ENCODE measurements at regions not wholly inside any gene's neighbourhood (a gene's known extent, or its start where the extent isn't known, plus 50 kb on each side); places are given as distances from the start of the nearest gene placed in this dataset.

DNA sequence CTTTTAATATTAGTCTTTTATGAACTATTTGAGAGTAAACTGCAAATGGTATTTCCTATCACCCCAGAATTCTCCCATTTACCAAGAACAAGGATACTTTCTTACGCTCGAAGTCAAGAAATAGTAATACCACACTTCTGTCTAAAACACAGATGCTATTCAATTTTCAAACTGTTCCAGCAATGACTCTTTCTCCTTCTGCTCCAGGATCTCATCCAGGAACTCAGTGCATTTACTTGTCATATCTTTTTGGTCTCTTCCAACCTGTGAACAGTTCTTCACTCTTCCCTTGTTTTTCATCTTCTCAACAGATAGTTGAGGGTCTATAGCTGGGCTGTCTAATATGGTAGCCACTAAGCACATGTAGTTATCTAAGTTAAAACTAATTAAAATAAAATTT, 87.1 kb upstream of the GAP43 start:
- no peak for DNase-seq

DNA sequence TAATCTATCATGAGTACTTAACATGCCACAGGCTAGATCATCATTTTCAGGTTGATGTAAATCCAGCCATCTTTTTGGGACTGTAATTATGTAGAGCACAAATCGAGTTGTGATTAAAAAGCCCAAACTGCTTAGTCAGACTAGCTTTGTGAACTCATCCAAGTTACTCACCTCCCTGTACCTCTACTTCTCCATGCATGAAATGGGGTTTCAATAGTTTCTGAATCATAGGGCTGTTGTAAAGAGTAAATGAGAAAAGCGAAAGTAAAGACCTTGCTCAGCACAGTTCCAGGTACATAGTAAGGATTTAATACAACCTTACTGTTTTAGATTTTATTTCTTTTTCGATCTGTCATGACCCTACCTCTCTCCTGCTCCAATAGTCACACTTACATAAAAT, 85.6 kb upstream of the GAP43 start:
- no peak for DNase-seq

DNA sequence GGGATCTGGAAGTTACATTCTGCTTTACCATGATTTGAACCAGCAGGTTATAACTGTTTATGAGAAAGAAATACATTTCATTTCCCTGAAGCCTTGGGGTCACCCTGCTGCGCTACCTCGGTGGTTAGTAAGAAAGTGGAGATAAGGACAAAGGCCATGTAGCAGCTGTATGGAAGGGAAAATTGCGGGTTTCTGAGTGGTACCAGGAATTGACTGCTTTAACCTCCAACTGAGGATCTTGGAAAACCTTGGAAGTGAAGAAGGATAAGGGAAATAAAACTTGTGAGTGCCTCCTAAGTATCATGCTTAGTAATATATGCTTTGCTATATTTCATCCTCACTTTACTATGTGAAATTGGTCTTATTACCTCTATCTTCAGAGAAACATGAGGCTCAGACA, 76.1 kb upstream of the GAP43 start:
- no peak for DNase-seq

DNA sequence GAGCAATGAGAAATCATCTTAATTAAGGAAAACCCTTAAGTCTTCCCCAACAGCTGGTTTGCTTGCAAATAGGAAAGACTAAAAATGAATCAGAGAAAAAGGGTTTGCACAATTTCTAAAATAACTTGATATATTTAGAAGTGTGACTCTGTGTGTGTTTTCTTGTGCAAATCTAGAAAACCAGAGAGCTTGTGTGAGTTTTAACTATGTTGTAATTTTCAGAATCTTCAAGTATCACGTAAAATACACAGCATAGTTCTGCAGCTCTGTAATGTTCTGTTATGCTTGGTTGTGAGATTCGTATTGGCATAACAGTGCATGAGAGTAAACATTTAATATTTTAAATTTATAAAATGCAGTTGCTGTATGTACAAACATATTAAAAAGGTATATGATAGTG, 74.7 kb upstream of the GAP43 start:
- no peak for DNase-seq

DNA sequence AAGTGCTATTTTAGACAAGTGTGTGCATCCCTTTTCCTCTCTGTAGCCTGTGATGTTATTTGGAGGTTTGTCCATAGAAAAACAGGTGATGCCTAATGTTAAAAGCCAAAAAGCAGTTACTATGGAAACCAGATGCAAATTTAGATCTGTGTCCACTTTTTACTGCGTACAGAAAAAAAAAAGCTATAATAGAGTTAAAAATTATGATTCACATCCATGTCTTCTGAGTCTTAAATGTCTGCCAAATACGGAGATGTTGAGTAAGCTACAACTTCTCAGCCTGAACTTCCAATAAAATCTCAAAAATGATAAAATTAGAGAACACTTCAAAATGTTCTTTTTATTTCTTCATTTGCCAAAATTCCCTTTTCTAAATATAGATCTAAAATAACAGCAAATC, 74.2 kb upstream of the GAP43 start:
- DNase-seq = no peak

DNA sequence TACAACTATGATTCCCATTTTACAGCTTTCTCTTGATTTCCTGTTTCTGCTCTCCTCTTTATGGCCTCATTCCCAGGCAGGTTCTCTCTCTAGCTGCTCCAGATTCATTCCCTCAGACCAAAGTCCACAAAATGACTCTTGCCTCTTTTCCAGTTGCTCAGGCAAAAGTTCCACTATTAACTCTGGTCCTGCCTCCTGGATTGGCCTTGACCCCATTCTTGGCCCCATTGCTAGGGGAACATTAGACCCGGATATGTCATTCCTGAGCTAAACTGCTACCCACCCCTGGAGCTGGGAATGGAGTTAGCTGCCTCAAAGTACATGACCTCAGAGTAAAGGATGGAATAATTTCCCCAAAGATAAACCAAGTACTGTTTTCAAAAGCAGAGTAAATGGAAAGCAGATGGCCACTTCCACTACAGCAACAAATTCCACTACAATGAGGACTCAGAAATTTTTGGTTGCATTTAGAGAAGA, 73.0 kb upstream of the GAP43 start:
- no peak for DNase-seq

DNA sequence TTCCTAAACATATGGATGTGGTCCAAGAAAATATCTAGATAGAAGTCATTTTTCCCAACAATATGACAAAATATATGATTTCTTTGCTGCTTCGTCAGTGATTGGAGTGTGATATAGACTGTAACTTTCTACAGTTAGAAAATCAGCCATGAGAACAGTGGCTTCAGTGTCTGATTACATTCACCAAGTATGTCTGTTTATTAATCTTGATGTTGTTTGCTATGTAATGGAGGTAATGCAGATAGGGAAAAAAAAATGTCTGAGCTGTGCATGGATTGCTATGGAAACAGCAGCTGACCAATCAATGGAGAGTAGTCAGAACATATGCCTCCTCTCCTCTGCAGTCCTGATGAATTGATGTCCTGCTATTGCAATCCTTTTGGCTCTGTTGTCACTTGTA, 72.3 kb upstream of the GAP43 start:
- DNase-seq = no peak

DNA sequence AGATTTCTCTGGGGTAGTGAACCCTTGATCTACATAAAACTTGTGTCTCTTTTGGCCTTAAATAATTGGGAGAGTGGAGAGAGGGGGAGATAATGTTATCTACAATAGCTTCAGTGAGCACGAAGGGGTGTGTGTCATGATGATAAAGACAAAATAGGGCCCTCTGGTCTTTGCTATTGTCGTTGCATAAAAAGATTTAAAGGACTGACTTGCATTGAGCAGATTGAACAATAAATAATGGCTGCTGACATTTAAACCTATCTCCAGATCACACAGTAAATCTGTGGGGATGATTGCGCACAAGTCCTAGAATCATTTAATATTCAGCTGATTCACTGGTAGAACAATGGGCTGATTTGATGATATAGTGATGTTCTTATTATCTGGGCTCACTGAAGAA, 71.3 kb upstream of the GAP43 start:
- DNase-seq = no peak

DNA sequence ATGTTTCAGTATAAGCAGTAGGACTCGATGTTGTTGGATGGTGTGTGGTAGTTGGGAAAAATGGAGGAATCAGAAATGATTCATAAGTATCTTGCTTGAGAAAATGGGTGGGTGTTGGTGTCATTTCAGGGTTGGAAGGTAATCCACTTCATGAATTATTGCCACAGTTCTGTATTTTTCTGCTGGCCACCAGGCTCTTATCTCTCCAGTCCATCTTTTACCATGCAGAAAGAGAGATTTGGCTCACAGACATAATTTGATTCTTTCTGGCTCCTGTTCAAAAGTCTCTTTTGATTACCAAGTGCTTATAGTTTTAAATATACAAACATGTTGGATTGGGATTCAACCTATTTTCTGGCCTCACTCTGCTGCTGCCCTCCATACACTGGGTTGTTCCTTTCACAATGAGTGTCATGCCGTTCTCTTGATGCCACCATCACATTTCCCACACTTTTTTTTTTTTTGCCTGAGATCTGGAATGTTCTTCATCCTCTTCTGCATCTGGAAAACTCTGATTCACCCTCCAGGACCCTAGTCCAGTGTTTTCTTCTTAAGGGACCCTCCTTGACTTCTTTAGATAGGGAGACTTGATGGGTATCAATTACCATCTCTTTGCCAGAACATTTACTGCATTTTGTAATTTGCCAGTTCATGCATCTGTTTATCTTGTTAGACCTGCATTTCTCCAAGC, 69.4 kb upstream of the GAP43 start:
- DNase-seq = no peak

DNA sequence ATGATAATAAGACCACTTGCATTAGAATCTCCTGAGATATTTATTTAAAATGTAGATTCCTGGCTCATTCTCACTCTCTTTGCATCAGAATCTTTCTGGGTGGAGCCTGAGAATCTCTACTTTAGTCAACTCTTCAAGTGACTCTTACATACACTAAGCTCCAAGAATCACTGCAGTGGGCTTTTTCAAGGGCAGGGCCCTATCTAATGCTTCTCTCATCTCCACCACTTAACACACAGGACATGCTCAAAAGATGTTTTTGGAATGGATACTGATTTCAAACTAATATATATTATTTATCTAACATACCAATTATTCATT, 68.9 kb upstream of the GAP43 start:
- no peak for DNase-seq

DNA sequence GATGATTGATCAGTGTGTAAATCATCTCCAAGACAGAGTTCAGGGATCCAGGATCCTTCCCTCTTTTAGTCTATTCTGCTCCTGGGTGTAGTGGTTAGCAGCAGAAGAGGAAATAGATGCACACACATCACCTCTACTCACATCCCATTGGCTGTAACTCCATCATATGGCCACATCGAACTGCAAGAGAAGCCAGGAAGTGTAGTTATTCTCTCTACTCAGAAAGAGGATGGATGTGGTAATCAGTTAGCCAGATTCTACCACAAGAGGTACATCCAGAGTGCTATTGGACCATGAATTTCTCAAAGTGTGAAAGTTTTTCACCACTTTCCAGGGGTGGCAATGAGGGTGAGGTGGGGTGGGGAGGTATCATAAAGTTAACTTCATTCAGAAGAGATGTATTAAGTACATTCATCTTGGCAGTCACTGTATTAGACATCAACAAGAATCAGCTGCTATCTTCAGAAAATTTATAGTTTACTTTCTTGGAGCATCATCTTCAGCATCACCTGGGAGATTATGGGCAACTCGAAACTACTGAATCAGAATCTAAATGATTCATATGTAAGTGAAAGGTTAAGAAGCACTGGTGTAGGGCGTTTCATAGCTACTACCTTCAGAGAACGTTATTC, 60.6 kb upstream of the GAP43 start:
- no peak for DNase-seq

DNA sequence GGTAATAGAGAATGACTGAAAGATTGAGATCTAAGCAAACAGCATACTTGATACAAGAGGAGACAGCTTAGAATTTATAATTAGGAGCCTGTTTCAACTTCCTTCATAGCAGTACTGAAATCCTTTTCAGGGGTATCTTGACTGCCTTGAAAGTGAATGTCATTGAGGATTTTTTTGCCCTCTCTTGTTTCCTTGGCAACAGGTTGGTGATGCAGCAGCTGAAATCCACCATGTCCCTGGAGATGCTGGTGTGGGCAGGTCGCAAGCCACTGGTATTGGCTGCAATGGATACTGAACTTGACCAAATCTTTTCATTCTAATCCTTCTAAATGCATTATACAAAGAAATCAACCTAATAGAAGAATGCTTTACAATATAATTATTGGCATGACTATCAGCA, 59.3 kb upstream of the GAP43 start:
- no peak for DNase-seq

DNA sequence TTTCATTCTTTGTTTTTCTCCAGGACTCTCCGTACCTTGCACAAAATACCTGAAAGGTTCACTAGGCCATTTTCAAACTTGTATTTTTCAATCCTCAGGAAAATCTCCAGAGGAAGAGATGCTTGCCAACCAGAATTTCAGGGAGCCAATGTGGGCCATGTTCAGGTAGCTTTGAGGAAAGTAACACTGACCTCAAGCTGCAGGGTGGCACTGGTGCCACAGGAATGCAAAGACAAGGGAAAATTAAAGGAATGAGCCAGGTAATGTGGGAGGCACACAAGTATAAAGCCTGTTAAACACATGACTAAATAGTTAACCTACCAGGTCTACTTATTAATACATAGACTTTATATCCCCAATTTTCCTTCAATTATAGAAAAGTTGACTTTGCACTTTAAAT, 51.9 kb upstream of the GAP43 start:
- no peak for DNase-seq

Measured in NCI-H2171 (cell line).